ENCODE measurements at regions not wholly inside any gene's neighbourhood (a gene's known extent, or its start where the extent isn't known, plus 50 kb on each side); places are given as distances from the start of the nearest gene placed in this dataset.

DNA sequence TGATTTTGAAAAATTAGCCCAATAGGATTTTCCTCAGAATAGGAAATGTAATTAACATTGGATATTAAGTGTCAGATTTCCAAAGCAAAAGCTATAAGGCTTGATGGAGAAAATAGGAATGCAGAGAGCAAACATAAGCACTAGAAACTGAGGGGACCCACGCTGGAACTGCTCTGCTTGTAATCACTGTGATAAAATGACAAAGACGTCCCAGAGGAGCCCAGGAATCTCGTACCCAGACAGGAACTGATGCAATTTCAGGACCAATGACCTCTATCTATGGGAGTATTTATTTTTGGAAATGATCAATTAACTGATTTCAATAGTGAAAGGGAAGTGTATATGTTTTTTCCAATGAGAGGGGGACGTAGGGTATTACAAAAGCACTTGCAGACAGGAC is 714.5 kb upstream of the WWC1 start:
- no peak for TF ChIP-seq POLR2AphosphoS5 (IDR thresholded peaks at IDR 0.05; ENCODE audit: borderline replicate concordance, low read depth, low read length)
- no peak for TF ChIP-seq FOXP2 (optimal IDR thresholded peaks at IDR 0.05; ENCODE audit: control extremely low read depth, extremely low read length, insufficient read depth)
